OCI-LY3 (cell line): ENCODE measurements at regions not wholly inside any gene's neighbourhood (a gene's known extent, or its start where the extent isn't known, plus 50 kb on each side); places are given as distances from the start of the nearest gene placed in this dataset.
"Not testable (repeated sequence)": the region's sequence is repeated elsewhere in the genome, so short reads cannot be mapped to it uniquely, and the experiment has no call there.

Experiments
- H2AFZ ChIP-seq: fragments of 200-600, 300-600 bp; shearing (Covaris generic); 2 replicates; pipeline ENCODE4 v1.6.0; 2014; ENCODE audit warnings: antibody characterized with exemption, low read depth, low read length
- H3K27ac ChIP-seq: fragments of 200-600, 300-600 bp; sonication (generic); 2 replicates; pipeline ENCODE4 v1.5.1; 2014; ENCODE audit warnings: mild to moderate bottlenecking, low read length, moderate library complexity, mixed read lengths
- H3K27me3 ChIP-seq: fragments of 200-600, 300-600 bp; sonication (generic); 2 replicates; pipeline ENCODE4 v1.6.1; 2014; ENCODE audit warnings: low read depth, low read length, mixed read lengths
- H3K36me3 ChIP-seq: fragments of 200-600, 300-600 bp; sonication (generic); replicated peaks from 2 replicates; pipeline ENCODE3; 2014; ENCODE audit warnings: low read depth, low read length, mixed read lengths
- H3K4me1 ChIP-seq: fragments of 300-600, 200-600 bp; sonication (generic); 2 replicates; pipeline ENCODE4 v1.6.1; 2014; ENCODE audit warnings: low read length, mixed read lengths
- H3K4me2 ChIP-seq: fragments of 200-600, 300-600 bp; sonication (generic); 2 replicates; pipeline ENCODE4 v1.6.1; 2014; ENCODE audit warnings: low read length, mixed read lengths
- H3K4me3 ChIP-seq: fragments of 300-600, 200-600 bp; sonication (generic); 2 replicates; pipeline ENCODE4 v1.5.1; 2014; ENCODE audit warnings: antibody characterized with exemption, mild to moderate bottlenecking, low read length, moderate library complexity
- H3K79me2 ChIP-seq: fragments of 300-600, 200-600 bp; shearing (Covaris generic); 2 replicates; pipeline ENCODE4 v1.6.1; 2014; ENCODE audit warnings: mild to moderate bottlenecking, low read length, mixed read lengths
- H3K9ac ChIP-seq: fragments of 300-600, 200-600 bp; shearing (Covaris generic); 2 replicates; pipeline ENCODE4 v1.6.0; 2014; ENCODE audit warnings: mild to moderate bottlenecking, low read length, moderate library complexity
- H3K9me3 ChIP-seq: fragments of 200-600, 300-600 bp; shearing (Covaris generic); 2 replicates; pipeline ENCODE4 v1.6.1; 2014; ENCODE audit warnings: low read length, mixed read lengths; ENCODE audit not compliant: insufficient read depth
- H4K20me1 ChIP-seq: fragments of 200-600, 300-600 bp; sonication (generic); 2 replicates; pipeline ENCODE4 v1.6.1; 2016; ENCODE audit warnings: low read length, mixed read lengths; ENCODE audit not compliant: insufficient read depth
- EZH2phosphoT487 ChIP-seq: fragments of 200-600 bp; shearing (Covaris generic); IDR thresholded peaks from 2 replicates; pipeline ENCODE4 v1.6.1; 2018; ENCODE audit warnings: antibody characterized with exemption, mixed run types, low read depth
- TF ChIP-seq, protein P1 (sequence below): fragments of 200-600, 300-600 bp; sonication (generic); IDR thresholded peaks from 2 replicates; pipeline ENCODE4 v1.5.1; 2014; ENCODE audit warnings: antibody characterized with exemption, low read length, low read depth

DNA sequence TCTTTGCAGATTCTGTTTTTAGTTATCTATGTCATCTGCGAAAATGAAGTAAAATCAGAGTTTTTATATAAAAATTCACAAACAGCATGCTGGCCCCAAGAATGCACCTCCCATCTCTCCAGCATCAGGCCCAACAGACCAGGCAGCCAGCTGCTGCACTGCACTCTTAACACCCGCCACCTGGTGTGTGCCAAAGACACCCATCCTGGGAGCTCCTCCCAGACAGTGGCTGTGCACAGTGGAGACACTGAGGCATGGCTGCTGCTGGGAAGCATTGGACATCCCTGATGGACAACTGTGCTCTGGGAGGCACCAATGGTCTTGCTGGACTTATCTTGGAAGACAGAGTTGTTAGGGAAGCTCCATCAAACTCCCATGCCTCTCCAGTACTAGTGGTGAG is 817.2 kb downstream of the TMEM121 start:
- Histone ChIP-seq H3K27me3 (peaks cover 34% of the 10 kb centered on the region), H3K27ac (no peak overlapping the region), H3K79me2 (no peaks in the 10 kb centered on the region), H3K9me3 (no peaks in the 10 kb centered on the region), H2AFZ (no peak overlapping the region), H3K36me3 (no peaks in the 10 kb centered on the region), H3K4me2 (no peak overlapping the region), H3K9ac (no peak overlapping the region), H4K20me1 (no peaks in the 10 kb centered on the region), H3K4me1 (peaks cover 3% of the 10 kb centered on the region), H3K4me3 (no peak overlapping the region)
- no peak for TF ChIP-seq EZH2phosphoT487
- TF ChIP-seq, protein P1, sequence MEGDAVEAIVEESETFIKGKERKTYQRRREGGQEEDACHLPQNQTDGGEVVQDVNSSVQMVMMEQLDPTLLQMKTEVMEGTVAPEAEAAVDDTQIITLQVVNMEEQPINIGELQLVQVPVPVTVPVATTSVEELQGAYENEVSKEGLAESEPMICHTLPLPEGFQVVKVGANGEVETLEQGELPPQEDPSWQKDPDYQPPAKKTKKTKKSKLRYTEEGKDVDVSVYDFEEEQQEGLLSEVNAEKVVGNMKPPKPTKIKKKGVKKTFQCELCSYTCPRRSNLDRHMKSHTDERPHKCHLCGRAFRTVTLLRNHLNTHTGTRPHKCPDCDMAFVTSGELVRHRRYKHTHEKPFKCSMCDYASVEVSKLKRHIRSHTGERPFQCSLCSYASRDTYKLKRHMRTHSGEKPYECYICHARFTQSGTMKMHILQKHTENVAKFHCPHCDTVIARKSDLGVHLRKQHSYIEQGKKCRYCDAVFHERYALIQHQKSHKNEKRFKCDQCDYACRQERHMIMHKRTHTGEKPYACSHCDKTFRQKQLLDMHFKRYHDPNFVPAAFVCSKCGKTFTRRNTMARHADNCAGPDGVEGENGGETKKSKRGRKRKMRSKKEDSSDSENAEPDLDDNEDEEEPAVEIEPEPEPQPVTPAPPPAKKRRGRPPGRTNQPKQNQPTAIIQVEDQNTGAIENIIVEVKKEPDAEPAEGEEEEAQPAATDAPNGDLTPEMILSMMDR = no peak

DNA sequence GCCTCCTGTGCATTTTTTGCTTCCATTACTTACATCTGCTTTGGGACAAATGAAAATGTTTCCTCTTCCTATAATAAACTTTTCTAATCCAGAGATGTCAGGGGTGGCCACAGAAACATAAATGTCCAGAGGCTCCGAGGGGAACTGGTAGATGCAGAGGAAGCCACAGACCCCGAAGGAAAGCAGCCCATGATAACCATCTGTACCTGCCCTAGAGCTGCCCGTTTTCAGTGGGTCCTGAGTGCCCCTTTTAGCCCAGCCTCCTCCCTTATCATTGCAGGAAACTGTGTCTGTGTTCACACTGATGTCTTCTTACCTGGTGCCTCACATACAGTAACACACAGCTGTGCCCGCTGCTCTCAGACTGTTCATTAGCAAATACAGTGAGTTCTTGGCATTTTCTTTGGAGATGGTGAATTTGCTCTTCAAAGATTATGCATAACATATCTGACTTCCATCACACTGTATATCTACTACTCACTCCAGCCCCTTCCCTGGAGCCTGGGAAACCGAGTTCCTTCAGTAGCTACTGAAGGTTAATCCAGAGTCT is 817.8 kb downstream of the TMEM121 start:
- not testable (repeated sequence) for H3K4me3 ChIP-seq, H4K20me1 ChIP-seq, H3K9ac ChIP-seq, H3K27ac ChIP-seq, H3K4me2 ChIP-seq, H2AFZ ChIP-seq, H3K36me3 ChIP-seq, H3K9me3 ChIP-seq, H3K4me1 ChIP-seq, H3K79me2 ChIP-seq
- H3K27me3 ChIP-seq = peaks cover 34% of the 10 kb centered on the region

DNA sequence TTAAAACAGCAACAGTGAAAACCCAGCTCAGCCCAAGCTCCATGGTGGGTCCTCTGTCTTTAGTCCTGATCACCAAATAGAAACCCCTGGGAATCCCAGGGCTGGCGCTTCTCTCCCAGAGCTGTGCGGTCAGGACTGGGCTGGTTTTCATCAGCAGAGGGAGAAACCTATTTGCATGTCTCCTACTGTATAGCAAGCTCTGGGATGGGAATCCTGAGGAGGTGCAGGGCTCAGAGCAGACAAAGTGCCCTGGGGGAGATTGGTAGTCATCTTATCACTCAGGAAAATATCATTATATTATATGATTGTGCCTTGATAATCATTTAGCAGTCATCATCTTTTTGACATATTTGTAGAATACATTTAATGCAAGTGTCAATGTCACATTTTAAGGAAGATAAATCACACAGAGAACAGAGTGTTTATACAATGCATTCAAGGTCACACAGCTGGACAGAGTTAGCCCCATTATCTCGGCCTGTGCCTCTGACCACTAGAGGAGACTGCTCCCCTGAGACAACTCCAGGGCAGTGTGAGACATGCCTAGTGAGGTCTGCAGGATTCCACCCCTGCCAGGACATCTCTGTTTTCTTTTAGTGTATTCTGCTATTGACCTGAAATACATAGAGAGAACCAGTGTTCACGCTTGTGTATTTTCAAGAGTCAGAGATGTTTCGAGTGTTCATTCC is 818.6 kb downstream of the TMEM121 start:
- H3K4me2 ChIP-seq, H4K20me1 ChIP-seq, H3K27ac ChIP-seq, H3K9ac ChIP-seq, H3K36me3 ChIP-seq, H3K9me3 ChIP-seq, H3K4me3 ChIP-seq, H3K79me2 ChIP-seq, H2AFZ ChIP-seq: not testable (repeated sequence)
- peaks cover 34% of the 10 kb centered on the region for H3K27me3 ChIP-seq
- H3K4me1 ChIP-seq = peaks cover 13% of the 10 kb centered on the region

DNA sequence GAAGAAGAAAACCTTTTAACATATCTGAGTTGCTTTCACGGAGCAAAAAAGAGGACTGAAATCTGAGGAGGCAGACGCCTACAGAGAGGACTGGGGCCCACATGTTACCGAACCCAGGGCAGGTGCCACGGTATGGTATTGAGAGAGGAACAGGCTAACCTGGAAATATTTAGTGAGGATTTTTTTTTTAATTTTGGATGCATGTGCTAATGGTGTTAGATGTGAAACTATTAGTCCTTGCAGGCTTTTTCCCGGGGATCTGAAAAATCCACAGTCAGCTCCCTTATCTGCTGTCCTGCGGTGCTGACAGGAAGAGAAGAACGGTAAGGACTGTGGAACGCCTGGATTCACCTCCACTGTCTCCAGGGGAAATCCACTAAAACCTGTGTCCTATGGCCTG is 819.7 kb downstream of the TMEM121 start:
- no peaks in the 10 kb centered on the region for H4K20me1 ChIP-seq
- H2AFZ ChIP-seq = no peak overlapping the region
- H3K9me3 ChIP-seq = no peaks in the 10 kb centered on the region
- peaks cover 24% of the 10 kb centered on the region for H3K4me1 ChIP-seq
- no peak for TF ChIP-seq EZH2phosphoT487
- TF ChIP-seq, protein P1 = no peak
- no peak overlapping the region for H3K4me3 ChIP-seq
- no peak overlapping the region for H3K9ac ChIP-seq
- no peak overlapping the region for H3K27ac ChIP-seq
- no peak overlapping the region for H3K4me2 ChIP-seq
- H3K27me3 ChIP-seq = peaks cover 34% of the 10 kb centered on the region
- H3K79me2 ChIP-seq = no peaks in the 10 kb centered on the region
- H3K36me3 ChIP-seq = no peaks in the 10 kb centered on the region

DNA sequence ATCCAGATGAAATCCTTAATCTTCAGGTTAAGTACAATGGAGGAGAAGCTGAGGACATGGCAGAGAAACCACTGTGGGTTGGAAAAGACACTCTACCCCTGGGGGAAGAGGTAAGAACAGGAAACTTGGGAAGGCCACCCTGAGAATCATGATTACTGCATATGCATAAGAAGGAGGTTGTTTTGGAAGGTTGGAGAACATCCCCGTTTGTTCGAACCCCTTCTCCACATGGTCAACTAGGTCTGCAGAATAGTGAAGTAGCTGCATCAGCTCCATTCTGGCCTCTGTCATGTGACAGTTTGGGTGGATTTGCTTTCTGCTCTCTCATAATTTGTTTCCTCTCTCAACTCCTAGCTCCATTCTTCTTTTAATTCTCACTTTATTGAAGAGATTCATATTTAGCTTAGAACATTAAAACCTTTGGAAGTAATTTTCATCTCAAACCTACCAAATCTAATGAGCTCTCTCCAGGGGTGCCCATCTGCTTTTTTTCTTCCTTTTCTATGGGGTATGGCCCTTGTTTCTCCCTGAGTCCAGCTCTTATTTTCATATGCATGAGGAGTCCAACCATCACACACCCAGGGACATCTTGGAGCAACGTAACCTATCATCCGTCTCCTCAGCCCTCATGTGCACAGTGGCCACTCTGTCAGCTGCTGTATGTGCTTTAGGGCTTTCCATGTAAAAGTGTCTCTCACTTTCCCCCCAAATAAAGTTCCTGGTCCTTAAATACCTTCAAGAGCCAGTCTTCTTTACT is 820.3 kb downstream of the TMEM121 start:
- no peak overlapping the region for H3K4me2 ChIP-seq
- no peak for TF ChIP-seq EZH2phosphoT487
- TF ChIP-seq, protein P1 = no peak

More for the DNA sequence above, 820.3 kb downstream of the TMEM121 start:
- H3K27ac ChIP-seq = no peak overlapping the region
- H3K36me3 ChIP-seq = no peaks in the 10 kb centered on the region
- H4K20me1 ChIP-seq = no peaks in the 10 kb centered on the region
- H3K27me3 ChIP-seq = peaks cover 34% of the 10 kb centered on the region
- H3K4me3 ChIP-seq = no peak overlapping the region
- no peaks in the 10 kb centered on the region for H3K79me2 ChIP-seq
- H3K4me1 ChIP-seq = peaks cover 30% of the 10 kb centered on the region
- H3K9ac ChIP-seq = no peak overlapping the region
- H3K9me3 ChIP-seq = no peaks in the 10 kb centered on the region
- H2AFZ ChIP-seq = no peak overlapping the region
